ENCODE measurements at regions not wholly inside any gene's neighbourhood (a gene's known extent, or its start where the extent isn't known, plus 50 kb on each side); places are given as distances from the start of the nearest gene placed in this dataset.
"Not testable (repeated sequence)": the region's sequence is repeated elsewhere in the genome, so short reads cannot be mapped to it uniquely, and the experiment has no call there.

DNA sequence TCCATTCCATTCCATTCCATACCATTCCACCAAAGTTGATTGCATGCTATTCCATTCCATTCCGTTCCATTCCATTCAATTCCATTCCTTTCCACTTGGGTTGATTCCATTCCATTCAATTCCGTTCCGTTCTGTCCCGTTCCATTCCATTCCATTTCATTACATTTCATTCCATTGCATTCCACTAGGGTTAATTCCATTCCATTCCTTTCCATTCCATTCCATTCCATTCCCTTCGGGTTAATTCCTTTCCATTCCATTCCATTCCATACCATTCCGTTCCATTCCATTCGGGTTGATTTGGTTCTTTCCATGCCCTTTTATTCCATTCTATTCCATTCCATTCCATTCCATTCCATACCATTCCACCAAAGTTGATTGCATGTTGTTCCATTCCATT, 131.9 kb downstream of the CWH43 start:
- H3K36me3 ChIP-seq (ENCODE audit: low read depth); H3K9me3 ChIP-seq (ENCODE audit: insufficient read depth, low read depth); H3K27ac ChIP-seq; H3K4me2 ChIP-seq; H3K27me3 ChIP-seq (ENCODE audit: insufficient read depth, low read depth); H2AFZ ChIP-seq; intact Hi-C loops (cut with micrococcal nuclease; ENCODE audit: unreplicated experiment); H3K9me2 ChIP-seq (ENCODE audit: insufficient read depth); H3K79me2 ChIP-seq (ENCODE audit: low read depth); BruUV-seq (replicated peaks); DNase-seq; H3F3A ChIP-seq (ENCODE audit: insufficient read depth, low read depth); H3K4me1 ChIP-seq (replicated peaks; ENCODE audit: insufficient read depth); H3K4me3 ChIP-seq; CTCF ChIA-PET; POLR2A ChIA-PET (ENCODE audit: unreplicated experiment); H4K20me1 ChIP-seq (ENCODE audit: insufficient read depth): not testable (repeated sequence)

GRCh38 chr4:49118379-49119212, 132.5 kb downstream of the CWH43 start:
- H2AFZ ChIP-seq; intact Hi-C loops (cut with micrococcal nuclease; ENCODE audit: unreplicated experiment); H3K36me3 ChIP-seq (ENCODE audit: low read depth); H3K9me2 ChIP-seq (ENCODE audit: insufficient read depth); POLR2A ChIA-PET (ENCODE audit: unreplicated experiment); CTCF ChIA-PET; H3K79me2 ChIP-seq (ENCODE audit: low read depth); BruUV-seq (replicated peaks); H3K27me3 ChIP-seq (ENCODE audit: insufficient read depth, low read depth); H4K20me1 ChIP-seq (ENCODE audit: insufficient read depth); H3K4me2 ChIP-seq; H3K4me3 ChIP-seq; H3K4me1 ChIP-seq (replicated peaks; ENCODE audit: insufficient read depth); DNase-seq; H3K9me3 ChIP-seq (ENCODE audit: insufficient read depth, low read depth); H3K27ac ChIP-seq; H3F3A ChIP-seq (ENCODE audit: insufficient read depth, low read depth): not testable (repeated sequence)

GRCh38 chr4:49119345-49119744, 133.3 kb downstream of the CWH43 start:
- H3K79me2 ChIP-seq (ENCODE audit: low read depth); H3K36me3 ChIP-seq (ENCODE audit: low read depth); POLR2A ChIA-PET (ENCODE audit: unreplicated experiment); CTCF ChIA-PET; H3K27me3 ChIP-seq (ENCODE audit: insufficient read depth, low read depth); BruUV-seq (replicated peaks); H3K9me2 ChIP-seq (ENCODE audit: insufficient read depth); H3K4me2 ChIP-seq; H2AFZ ChIP-seq; DNase-seq; H3K27ac ChIP-seq; H3F3A ChIP-seq (ENCODE audit: insufficient read depth, low read depth); H3K4me1 ChIP-seq (replicated peaks; ENCODE audit: insufficient read depth); H4K20me1 ChIP-seq (ENCODE audit: insufficient read depth); intact Hi-C loops (cut with micrococcal nuclease; ENCODE audit: unreplicated experiment); H3K9me3 ChIP-seq (ENCODE audit: insufficient read depth, low read depth); H3K4me3 ChIP-seq: not testable (repeated sequence)

GRCh38 chr4:49120042-49120779, 134.1 kb downstream of the CWH43 start:
- H3K79me2 ChIP-seq (ENCODE audit: low read depth); H3K27me3 ChIP-seq (ENCODE audit: insufficient read depth, low read depth); H3K36me3 ChIP-seq (ENCODE audit: low read depth); H3K9me3 ChIP-seq (ENCODE audit: insufficient read depth, low read depth); BruUV-seq (replicated peaks); H3K4me1 ChIP-seq (replicated peaks; ENCODE audit: insufficient read depth); H3K4me3 ChIP-seq; intact Hi-C loops (cut with micrococcal nuclease; ENCODE audit: unreplicated experiment); H3K9me2 ChIP-seq (ENCODE audit: insufficient read depth); H4K20me1 ChIP-seq (ENCODE audit: insufficient read depth); H3K27ac ChIP-seq; H3K4me2 ChIP-seq; CTCF ChIA-PET; H3F3A ChIP-seq (ENCODE audit: insufficient read depth, low read depth); H2AFZ ChIP-seq; POLR2A ChIA-PET (ENCODE audit: unreplicated experiment): not testable (repeated sequence)
- peak in 1 of 2 experiments; percentile 35 for DNase-seq

GRCh38 chr4:49120804-49121203, 134.7 kb downstream of the CWH43 start:
- intact Hi-C loops (cut with micrococcal nuclease; ENCODE audit: unreplicated experiment); H3K9me3 ChIP-seq (ENCODE audit: insufficient read depth, low read depth); H3K4me2 ChIP-seq; BruUV-seq (replicated peaks); H3K9me2 ChIP-seq (ENCODE audit: insufficient read depth); POLR2A ChIA-PET (ENCODE audit: unreplicated experiment); H3K79me2 ChIP-seq (ENCODE audit: low read depth); H4K20me1 ChIP-seq (ENCODE audit: insufficient read depth); H3K4me3 ChIP-seq; H3K36me3 ChIP-seq (ENCODE audit: low read depth); H3F3A ChIP-seq (ENCODE audit: insufficient read depth, low read depth); H2AFZ ChIP-seq; CTCF ChIA-PET; H3K4me1 ChIP-seq (replicated peaks; ENCODE audit: insufficient read depth); H3K27me3 ChIP-seq (ENCODE audit: insufficient read depth, low read depth); H3K27ac ChIP-seq: not testable (repeated sequence)
- peak in 1 of 2 experiments; percentile 39 for DNase-seq

GRCh38 chr4:49126443-49126842, 140.4 kb downstream of the CWH43 start:
- intact Hi-C loops (cut with micrococcal nuclease; ENCODE audit: unreplicated experiment); H3K4me1 ChIP-seq (replicated peaks; ENCODE audit: insufficient read depth): not testable (repeated sequence)

GRCh38 chr4:49126858-49127257, 140.8 kb downstream of the CWH43 start:
- POLR2A ChIA-PET (ENCODE audit: unreplicated experiment); DNase-seq; H3K79me2 ChIP-seq (ENCODE audit: low read depth); H3K4me2 ChIP-seq; H3K27me3 ChIP-seq (ENCODE audit: insufficient read depth, low read depth); intact Hi-C loops (cut with micrococcal nuclease; ENCODE audit: unreplicated experiment); H3K4me1 ChIP-seq (replicated peaks; ENCODE audit: insufficient read depth); H3K9me2 ChIP-seq (ENCODE audit: insufficient read depth); H2AFZ ChIP-seq; CTCF ChIA-PET; H3K27ac ChIP-seq; BruUV-seq (replicated peaks); H3F3A ChIP-seq (ENCODE audit: insufficient read depth, low read depth); H4K20me1 ChIP-seq (ENCODE audit: insufficient read depth); H3K4me3 ChIP-seq; H3K36me3 ChIP-seq (ENCODE audit: low read depth); H3K9me3 ChIP-seq (ENCODE audit: insufficient read depth, low read depth): not testable (repeated sequence)

More at GRCh38 chr4:49126443-49126842, 140.4 kb downstream of the CWH43 start:
- H3K27me3 ChIP-seq (ENCODE audit: insufficient read depth, low read depth); H3K27ac ChIP-seq; H3K79me2 ChIP-seq (ENCODE audit: low read depth); DNase-seq; H3F3A ChIP-seq (ENCODE audit: insufficient read depth, low read depth); H3K9me3 ChIP-seq (ENCODE audit: insufficient read depth, low read depth); H3K4me3 ChIP-seq; H3K9me2 ChIP-seq (ENCODE audit: insufficient read depth); POLR2A ChIA-PET (ENCODE audit: unreplicated experiment); H4K20me1 ChIP-seq (ENCODE audit: insufficient read depth); H3K36me3 ChIP-seq (ENCODE audit: low read depth); H2AFZ ChIP-seq; CTCF ChIA-PET; H3K4me2 ChIP-seq; BruUV-seq (replicated peaks): not testable (repeated sequence)

All from PC-9 (cell line).